ENCODE measurements at regions not wholly inside any gene's neighbourhood (a gene's known extent, or its start where the extent isn't known, plus 50 kb on each side); places are given as distances from the start of the nearest gene placed in this dataset.

DNA sequence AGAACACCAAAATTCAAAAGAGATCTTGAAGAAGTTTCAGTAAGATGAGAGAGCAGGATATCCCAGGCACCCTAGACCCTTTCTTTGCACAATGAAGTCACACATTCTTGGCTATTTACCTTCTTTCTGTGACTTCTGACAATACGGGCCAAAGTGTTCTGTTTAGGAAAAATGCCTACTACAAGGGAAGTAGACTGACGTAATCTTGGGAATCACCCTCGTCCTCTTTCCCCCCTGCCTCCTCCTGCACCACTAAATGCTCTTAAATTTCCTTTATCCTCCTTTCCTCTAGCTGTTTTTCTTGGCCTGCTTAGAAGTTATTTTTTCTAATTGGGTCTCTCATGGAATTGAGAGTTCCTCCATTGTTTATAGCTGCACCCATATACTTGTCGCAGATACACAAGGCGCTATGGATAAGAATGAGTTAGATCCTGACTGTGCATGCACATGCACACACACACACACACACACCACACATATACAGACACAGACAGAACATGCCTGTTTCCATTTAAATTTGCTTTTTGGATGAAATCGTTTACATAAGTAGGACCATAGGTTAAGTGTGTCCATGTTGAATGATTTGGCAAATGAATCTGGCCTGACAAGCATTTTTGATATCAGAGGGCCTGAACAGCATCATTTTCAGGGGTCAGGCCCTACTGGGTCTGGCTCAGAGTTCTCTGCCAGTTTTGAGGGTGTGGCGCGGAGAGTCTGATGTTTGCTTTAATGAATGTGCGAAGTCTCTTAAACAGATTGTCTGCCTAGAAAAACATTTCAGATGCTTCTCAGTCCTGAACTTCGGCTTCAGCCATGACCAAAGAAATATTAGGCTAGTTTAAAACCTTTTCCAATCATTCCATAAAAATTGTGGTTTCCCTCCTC is 131.9 kb upstream of the NT5C1B start:
- TF ChIP-seq, protein P1, sequence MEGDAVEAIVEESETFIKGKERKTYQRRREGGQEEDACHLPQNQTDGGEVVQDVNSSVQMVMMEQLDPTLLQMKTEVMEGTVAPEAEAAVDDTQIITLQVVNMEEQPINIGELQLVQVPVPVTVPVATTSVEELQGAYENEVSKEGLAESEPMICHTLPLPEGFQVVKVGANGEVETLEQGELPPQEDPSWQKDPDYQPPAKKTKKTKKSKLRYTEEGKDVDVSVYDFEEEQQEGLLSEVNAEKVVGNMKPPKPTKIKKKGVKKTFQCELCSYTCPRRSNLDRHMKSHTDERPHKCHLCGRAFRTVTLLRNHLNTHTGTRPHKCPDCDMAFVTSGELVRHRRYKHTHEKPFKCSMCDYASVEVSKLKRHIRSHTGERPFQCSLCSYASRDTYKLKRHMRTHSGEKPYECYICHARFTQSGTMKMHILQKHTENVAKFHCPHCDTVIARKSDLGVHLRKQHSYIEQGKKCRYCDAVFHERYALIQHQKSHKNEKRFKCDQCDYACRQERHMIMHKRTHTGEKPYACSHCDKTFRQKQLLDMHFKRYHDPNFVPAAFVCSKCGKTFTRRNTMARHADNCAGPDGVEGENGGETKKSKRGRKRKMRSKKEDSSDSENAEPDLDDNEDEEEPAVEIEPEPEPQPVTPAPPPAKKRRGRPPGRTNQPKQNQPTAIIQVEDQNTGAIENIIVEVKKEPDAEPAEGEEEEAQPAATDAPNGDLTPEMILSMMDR (IDR thresholded peaks at IDR 0.05) = no peak
- no peak for TF ChIP-seq POLR2A (IDR thresholded peaks at IDR 0.05)

Measured in thyroid gland (tissue), 4 donors.